Activated naive CD4-positive, alpha-beta T cell treated with anti-CD3 and anti-CD28 coated beads, Interleukin-2, amount 50 U/mL, for 16 hours (primary cell): ENCODE measurements at regions not wholly inside any gene's neighbourhood (a gene's known extent, or its start where the extent isn't known, plus 50 kb on each side); places are given as distances from the start of the nearest gene placed in this dataset.
"Not testable (repeated sequence)": the region's sequence is repeated elsewhere in the genome, so short reads cannot be mapped to it uniquely, and the experiment has no call there.

Experiments
- DNase-seq: peaks from one replicate; pipeline ENCODE4 v3.0.0-alpha.2; 2020

DNA sequence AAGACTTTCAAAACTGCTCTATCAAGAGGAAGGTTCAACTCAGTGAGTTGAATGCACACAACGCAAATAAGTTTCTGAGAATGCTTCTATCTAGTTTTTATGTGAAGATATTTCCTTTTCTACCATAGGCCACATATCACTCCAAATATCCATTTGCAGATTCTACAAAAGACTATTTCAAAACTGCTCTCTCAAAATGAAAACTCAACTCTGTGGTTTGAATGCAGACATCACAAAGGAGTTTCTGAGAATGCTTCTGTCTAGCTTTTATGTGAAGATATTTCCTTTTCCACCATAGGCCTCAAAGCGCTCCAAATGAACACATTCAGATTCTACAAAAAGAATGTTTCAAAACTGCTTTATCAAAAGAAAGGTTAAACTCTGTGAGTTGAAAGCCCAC lies 1093.1 kb upstream of the DEFB115 start:
- not testable (repeated sequence) for DNase-seq

DNA sequence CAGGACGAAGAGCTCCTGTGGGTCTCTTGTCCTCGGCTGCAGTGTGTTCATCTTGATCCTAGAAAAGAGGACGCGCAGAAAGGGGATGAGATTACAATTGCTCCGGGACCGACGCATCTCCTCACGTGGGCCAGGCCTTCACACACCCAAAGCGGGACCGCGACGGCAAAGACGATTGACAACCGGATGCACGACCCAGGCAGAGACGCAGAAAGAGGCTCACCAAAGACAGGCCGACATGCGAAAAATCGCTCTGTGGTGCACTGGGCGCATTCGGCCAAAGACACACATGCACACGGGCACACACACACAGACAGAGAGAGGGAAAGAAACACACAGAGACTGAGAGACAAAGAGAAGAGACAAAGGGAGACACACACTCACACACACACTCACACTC lies 1089.9 kb upstream of the DEFB115 start:
- DNase-seq = no peak

DNA sequence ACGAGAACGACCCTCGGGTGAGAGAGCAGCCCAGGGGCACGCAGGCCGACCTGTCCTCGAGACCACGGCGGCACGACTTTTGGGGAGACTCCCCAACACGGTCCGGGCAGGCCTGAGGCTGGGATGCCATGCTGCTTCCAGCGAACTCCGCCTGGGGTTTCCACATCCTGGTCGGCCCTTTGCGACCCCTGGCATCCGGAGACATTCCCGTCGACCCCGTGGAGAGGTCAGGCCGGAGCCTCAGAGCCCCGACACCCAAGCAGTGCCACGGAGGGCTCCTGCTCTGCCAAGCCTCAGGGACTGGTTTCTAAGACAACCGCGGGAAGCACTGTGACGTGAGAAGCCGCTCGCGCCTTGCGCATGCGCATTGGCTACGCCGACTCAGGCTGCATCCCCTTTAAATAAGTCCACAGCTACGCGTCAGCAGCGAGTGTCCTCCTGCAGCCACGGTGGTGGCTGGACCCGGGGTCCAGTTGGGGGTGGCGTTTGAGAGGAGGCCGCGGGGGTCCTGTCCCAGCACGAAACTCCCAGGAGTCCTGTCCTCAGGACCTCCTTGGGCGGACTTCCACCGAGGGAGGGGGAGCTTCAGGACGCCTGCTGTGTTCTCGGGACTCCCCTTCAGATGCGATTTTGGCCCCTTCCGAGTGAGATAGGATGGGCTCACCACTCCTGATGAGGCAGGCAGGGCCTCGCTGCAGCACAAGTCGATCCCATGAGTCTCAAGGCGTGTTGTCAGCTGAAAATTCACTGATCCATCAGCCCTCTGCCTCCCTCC lies 1089.3 kb upstream of the DEFB115 start:
- DNase-seq = peak; percentile 24

DNA sequence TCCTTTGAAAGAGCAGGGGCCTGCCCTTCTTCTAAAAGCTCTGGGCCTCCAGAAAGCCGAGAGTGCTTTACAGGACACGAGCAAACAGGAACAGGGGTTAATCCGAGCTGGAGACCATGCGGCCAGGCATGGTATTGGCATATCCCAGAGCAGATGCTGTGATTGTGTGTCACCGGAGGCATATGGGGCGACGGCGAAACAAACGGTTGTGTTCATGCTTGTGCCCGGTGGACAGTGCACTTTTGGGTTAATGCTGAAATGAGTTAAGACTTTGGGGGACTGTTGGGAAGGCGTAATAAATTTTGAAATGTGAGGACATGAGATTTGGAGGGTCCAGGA lies 1088.7 kb upstream of the DEFB115 start:
- no peak for DNase-seq

DNA sequence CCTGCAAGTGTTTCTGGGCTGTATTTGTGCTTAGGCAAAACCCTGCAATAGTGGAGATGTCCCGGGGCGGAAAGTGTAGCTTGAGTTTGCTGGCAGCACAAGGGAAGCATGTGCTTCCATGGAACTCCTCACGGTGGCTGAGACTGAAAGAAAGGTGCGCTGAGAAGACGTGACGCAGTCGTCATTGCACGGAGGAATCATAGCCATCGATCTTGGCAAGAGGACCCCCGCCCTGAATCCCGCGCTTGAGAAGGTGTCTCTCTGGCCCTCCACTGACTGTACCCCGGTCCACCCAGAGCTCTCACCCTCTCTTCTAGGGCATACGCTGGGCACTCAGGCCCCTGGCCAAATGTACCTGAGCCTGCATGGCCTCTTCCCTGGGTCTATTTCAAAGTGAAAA lies 1081.8 kb upstream of the DEFB115 start:
- DNase-seq = no peak

DNA sequence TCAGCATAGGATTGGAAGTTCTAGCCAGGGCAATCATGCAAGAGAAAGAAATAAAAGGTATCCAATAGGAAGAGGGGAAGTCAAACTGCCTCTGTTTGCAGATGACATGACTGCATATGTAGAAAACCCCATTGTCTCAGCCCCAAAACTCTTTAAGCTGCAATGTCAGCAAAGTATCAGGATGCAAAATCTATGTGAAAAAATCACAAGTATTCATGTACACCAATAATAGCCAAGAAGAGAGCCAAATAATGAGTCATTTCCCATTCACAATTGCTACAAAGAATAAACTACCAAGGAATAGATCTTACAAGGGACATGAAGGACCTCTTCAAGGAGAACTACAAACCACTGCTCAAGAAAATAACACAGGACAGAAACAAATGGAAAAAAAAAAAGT lies 1074.3 kb upstream of the DEFB115 start:
- not testable (repeated sequence) for DNase-seq

DNA sequence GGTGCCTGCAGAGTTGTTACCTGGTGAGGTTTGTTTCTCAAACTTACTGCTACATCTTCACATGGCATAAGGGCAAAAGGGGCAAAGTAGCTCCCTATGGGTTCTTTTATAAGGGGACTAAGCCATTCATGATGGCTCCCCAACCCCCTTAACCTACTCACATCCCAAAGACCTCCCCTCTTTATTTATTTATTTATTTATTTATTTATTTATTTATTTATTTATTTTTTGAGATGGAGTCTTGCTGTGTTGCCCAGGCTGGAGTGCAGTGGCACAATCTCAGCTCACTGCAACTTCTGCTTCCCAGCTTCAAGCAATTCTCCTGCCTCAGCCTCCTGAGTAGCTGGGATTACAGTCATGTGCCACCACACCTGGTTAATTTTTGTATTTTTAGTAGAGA lies 1065.7 kb upstream of the DEFB115 start:
- DNase-seq = not testable (repeated sequence)

DNA sequence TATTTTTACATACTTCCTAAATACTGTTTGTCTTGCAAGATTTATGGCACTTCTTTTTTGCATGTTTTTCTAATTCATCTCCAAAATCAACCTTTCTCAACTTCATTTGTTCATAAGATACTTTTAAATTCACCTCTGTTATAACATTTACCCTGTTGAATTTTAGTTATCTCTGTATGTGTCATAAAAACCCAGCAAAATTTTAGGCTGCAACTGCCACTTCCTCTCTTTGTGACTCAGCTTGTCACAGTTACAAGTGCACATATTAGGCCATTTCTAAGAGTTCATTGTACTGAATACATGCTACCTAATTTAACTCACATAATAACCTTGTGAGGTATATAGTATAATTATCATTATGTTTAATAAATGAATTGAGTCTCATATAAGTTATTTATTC lies 1023.0 kb upstream of the DEFB115 start:
- DNase-seq = not testable (repeated sequence)

DNA sequence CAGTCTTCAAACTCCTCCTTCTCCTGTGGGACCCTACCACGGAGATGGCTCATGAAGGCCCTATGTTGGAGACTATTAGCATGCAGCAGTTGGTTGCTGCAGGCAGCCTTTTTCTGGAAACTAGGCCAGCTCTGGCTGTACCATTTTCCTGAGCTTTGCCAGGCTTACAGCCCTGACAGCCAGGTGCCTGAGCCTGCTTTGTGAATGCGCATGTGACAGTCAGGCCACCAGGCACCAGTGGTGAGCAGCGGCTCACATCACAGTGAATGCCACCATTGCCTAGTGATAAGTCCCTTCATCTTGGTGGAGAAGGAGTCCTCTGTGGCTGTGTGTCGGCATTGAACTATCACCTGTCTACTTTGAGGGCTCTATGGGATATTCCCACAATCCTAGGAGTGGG lies 982.4 kb upstream of the DEFB115 start:
- DNase-seq = not testable (repeated sequence)

DNA sequence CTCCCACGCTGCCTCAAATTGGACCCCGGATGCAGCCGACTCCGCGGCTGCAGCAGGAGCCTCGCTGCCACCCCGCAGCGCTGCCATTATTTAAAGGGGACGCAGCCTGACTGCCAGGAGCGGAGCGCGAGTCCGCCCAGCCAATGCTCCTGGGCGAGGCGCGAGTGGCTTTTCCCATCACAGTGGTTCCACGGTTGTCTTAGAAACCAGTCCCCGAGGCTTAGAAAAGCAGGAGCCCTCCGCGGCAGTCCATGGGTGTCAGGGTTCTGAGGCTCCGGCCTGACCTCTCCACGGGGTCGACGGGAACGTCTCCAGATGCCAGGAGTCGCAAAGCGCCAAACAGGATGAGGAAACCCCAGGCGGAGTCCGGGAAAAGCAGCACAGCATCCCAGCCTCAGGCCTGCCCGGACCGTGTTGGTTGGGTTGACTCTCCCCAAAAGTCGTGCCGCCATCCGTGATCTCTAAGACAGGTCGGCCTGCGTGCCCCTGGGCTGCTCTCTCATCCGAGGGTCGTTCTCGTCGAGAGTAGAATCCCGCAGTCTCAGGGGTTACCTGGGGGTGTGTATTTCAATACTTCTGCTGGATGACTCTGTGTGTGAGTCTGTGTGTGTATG lies 975.8 kb upstream of the DEFB115 start:
- no peak for DNase-seq

DNA sequence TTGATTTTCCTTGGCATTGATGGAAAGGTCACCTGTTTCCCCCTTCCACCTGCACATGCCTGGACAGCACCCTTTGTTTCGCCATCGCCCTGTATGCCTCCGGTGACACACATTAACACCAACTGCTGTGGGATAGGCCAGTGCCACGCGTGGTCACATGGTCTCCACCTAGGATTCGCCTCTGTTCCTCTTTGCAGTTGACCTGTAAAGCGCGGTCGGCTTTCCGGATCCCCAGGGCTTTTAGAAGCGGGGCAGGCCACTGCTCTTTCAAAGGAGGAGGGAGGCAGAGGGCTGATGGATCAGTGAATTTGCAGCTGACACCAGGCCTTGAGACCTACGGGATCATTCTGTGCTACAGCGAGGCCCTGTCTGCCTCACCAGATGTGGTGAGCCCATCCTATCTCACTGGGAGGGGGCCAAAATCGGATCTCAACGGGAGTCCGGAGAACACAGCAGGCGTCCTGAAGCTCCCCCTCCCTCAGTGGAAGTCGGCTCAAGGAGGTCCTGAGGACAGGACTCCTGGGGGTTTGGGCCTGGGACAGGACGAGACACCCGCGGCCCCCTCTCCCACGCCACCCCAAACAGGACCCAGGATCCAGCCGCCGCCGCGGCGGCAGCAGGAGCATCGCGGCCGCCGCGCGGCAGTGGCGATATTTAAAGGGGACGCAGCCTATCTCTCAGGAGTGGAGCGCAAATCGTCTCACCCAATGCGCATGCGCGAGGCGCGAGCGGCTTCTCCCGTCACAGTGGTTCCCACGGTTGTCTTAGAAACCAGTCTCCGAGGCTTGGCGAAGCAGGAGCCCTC lies 973.8 kb upstream of the DEFB115 start:
- DNase-seq = peak; percentile 81

DNA sequence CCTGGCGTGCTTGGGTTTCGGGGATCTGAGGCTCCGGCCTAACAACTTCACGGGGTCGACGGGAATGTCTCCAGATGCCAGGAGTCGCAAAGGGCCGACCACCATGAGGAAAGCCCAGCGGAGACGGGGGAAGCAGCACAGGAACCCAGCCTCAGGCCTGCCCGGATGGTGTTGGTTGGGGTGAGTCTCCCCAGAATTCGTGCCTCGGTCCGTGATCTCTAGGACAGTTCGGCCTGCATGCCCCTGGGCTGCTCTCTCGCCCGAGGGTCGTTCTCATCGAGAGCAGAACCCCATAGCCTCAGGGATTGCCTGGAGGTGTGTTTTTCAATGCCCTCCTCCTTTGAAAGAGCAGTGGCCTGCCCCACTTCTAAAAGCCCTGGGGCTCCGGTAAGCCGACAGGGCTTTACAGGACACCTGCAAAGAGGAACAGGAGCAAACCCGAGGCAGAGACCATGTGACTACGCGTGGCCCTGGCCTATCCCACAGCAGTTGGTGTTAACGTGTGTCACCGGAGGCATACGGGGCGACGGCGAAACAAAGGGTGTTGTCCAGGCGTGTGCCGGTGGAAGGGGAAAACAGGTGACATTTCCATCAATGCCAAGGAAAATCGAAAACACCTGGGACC lies 973.1 kb upstream of the DEFB115 start:
- DNase-seq = no peak

DNA sequence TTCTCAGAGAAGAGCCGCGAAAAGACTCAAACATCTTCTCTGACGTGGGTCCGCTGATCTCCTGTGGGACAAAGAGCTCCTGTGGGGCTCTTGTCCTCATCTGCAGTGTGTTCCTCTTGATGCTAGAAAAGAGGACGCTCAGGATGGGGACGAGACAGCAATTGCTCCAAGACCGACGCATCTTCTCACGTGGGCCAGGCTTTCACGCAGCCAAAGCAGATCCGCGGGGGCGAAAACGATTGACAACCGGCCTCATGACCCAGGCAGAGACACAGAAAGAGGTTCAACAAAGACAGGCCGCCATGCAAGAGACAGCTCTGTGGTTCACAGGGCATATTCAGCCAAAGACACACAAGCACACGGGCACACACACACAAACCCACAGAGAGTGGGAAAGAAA lies 971.8 kb upstream of the DEFB115 start:
- no peak for DNase-seq

DNA sequence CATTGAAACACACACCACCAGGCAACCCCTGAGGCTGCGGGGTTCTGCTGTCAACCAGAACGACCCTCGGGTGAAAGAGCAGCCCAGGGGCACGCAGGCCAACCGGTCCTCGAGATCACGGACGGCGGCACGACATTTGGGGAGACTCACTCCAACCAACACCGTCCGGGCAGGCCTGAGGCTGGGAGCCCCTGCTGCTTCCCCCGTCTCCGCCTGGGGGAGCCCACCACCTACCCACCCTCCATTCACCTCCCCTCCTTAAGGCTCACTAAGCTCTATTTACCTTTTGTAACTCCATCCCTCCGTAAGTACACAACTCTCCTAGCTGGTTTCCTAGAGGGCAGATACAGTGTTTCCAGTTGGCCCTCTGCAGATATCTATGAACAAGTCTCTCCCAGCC lies 971.3 kb upstream of the DEFB115 start:
- no peak for DNase-seq

DNA sequence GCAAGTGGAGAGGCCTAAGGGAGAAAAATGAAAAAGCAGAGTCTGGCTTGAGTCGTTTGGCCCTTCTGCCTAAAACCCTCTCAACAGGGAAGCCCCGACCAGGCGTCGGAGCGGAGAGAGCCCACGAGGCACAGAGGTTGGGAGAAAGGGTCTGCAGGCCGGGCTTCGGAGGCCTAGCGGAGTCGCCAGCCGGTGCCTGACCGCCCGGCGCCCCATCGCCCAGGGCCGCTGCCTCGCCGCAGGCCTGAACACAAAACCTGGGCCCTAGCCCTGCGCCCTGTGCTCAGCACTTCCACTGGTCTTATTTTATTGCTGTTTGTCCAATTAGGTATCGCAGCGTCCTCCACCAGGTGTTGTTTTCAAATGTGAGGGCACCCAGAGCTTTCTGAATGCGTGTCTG lies 970.0 kb upstream of the DEFB115 start:
- DNase-seq = not testable (repeated sequence)

DNA sequence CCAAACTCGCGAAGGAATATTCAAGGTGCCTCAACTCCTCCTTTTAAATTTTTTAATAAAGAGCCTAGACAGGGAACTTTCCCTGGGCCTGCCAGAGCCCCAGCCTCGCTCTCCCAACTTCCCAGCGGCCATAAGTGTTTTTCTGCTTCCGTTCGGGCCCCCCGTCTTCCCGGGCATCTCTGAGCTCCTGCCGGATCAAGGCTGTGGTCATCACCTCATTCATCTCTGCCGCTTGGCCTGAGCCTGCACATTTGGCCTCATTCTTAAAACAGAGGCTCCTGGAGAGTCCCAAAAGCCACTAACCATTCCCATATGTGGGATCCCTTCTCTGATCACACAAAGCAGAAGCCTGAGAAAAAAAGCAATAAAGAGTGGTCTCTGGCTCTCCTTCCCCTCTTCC lies 969.1 kb upstream of the DEFB115 start:
- DNase-seq = no peak

DNA sequence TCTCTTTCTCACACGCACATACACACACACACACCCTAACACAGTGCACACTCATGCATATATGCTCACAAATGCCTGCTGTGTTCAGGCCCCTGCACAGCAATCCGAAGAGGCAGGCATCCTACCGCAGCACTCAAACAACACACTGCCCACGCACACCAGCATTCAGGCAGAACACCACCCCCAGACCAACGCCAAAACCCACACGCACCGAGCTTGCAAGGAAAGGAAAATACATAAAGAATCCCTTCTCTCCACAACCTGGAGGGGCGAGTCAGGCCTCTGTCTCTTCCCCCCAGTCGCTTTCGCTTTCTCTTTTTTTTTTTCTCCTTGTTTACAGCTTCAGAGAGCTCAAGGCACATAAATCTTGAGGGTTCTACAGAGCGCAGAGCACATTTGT lies 968.4 kb upstream of the DEFB115 start:
- peak; percentile 27 for DNase-seq

DNA sequence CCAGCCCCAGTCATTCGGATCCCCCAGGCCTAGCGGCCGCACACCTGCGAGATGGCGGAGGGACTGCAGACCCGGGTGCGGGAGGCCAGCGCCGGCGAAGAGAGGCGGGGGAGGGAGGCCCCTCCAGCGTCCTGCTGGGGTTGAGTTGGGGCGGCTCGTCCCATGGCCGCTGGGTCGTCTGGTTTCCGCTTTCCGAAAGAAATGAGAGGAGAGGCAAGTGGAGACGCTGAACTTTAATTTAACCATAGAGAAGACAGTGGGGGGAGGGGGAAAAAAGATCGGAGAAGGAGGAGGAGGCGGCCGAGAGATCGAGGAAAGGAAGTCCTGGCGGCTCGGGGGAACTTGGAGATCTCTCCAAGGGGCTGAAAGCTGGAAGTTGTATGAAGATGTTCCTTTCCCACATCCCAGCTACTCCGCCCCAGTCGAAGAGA lies 967.7 kb upstream of the DEFB115 start:
- peak; percentile 23 for DNase-seq

DNA sequence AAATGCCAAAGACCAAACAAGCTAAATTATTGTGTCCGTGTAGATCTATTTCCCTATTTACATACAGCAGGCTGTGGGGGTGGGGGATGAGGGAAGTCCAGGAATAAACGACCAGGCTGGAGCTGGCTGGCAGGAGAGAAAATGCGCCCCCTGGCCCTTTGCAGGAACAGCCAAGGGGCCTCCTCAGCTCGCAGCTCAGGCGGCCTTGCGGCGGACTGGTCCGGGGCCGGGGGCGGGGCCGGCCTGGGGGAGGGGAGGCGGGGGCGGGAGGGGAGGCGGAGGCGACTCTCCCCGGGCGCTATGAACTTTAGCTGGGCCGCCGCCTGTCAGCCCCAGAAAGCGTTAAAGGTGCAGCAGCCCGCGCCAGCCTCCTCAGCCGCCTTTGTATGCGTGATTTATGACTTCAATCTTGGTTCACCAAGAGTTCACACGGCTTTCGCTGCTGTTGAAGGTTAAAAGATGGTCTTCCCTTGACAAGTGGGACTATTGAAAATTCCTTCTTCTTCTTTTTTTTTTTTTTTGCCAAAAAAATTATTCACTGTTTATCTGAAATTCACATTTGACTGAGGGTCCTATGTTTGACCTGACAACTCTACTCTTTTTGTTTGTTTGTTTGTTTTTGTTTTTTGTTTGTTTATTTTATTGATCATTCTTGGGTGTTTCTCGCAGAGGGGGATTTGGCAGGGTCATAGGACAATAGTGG lies 967.0 kb upstream of the DEFB115 start:
- DNase-seq = peak; percentile 34

DNA sequence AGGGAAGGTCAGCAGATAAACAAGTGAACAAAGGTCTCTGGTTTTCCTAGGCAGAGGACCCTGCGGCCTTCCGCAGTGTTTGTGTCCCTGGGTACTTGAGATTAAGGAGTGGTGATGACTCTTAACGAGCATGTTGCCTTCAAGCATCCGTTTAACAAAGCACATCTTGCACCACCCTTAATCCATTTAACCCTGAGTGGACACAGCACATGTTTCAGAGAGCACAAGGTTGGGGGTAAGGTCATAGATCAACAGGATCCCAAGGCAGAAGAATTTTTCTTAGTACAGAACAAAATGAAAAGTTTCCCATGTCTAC lies 966.4 kb upstream of the DEFB115 start:
- not testable (repeated sequence) for DNase-seq

DNA sequence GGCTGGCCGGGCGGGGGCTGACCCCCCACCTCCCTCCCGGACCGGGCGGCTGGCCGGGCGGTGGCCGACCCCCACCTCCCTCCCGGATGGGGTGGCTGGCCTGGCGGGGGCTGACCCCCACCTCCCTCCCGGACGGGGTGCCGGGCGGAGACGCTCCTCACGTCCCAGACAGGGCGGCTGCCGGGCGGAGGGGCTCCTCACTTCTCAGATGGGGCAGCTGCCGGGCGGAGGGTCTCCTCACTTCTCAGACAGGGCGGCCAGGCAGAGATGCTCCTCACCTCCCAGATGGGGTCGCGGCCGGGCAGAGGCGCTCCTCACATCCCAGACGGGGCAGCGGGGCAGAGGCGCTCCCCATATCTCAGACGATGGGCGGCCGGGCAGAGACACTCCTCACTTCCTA lies 965.8 kb upstream of the DEFB115 start:
- DNase-seq = not testable (repeated sequence)

DNA sequence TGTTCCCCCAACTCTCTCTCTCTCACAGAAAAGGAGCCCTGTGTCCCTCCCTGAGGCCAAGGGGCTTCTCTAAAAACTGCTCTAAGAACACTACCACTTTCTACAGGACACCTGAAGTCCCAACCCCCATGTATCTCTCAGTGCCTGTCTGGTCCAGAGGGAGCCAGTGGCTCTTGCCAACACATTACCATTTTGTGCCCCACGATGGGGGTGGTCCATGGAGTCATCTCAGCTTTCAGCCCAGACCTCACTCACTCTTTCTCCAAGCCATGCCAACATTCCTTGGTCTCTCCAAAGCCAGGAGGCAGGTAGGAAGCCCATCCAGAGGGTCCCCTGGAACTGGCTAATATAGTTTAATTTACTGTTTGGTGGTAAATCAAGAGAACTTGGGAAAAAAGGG lies 962.1 kb upstream of the DEFB115 start:
- DNase-seq = not testable (repeated sequence)

DNA sequence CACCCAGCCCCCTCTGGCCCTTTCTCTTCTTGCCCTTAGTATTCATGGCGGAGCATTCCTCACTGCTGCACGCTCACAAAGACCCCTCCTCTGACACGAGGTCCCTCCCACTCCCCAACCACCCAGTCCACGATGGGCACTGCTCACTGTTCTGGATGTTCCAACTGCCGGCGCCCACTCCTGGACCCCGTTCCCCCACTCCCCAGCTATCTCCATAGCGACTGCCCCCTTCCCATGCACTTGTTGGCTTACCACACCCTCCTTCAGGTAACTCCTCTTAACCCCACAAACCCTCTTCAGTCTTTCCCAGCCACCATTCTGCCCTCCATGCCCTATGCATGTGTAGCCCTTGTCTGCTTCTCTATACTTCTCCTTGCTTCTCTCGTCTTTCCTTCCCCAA lies 961.5 kb upstream of the DEFB115 start:
- not testable (repeated sequence) for DNase-seq
